ENCODE measurements at regions not wholly inside any gene's neighbourhood (a gene's known extent, or its start where the extent isn't known, plus 50 kb on each side); places are given as distances from the start of the nearest gene placed in this dataset.
"Not testable (repeated sequence)": the region's sequence is repeated elsewhere in the genome, so short reads cannot be mapped to it uniquely, and the experiment has no call there.

DNA sequence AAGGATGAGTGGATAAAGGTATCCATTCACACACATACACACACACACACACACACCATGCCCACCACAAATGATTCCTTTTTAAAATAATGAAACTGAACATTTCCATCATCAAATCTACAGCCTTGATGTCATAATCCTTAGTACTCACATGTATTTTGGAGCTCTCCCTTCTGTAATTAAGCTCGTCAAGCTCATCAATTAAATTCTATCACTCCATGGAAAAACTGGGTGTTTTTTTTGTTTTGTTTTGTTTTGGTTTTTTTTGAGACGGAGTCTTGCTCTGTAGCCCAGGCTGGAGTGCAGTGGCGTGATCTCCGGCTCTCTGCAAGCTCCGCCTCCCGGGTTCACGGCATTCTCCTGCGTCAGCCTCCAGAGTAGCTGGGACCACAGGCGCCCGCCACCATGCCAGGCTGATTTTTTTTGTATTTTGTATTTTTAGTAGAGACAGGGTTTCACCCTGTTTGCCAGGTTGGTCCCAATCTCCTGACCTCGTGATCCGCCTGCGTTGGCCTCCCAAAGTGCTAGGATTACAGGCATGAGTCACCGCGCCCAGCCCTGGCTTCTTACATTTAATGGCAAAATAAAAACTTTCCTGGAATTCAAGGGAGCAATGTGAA is 78.6 kb upstream of the RGPD4 start:
- DNase-seq (ENCODE audit: low spot score) = no peak
- Histone ChIP-seq H2BK15ac (ENCODE audit: low read length) (no peak overlapping the region), H3K27ac (replicated peaks; ENCODE audit: low read length) (no peak overlapping the region), H3K14ac (ENCODE audit: low read length) (no peak overlapping the region), H3K79me1 (ENCODE audit: low read depth, low read length) (no peaks in the 10 kb centered on the region), H3K36me3 (replicated peaks in 1 of 2; ENCODE audit: control insufficient read depth in 2 of 2, insufficient read depth in 2 of 2, low read length in 2 of 2) (no peaks in the 10 kb centered on the region), H4K8ac (ENCODE audit: low read depth, low read length) (no peak overlapping the region), H3K4me2 (ENCODE audit: insufficient read depth, low read length, poor library complexity, severe bottlenecking) (no peak overlapping the region), H3K27me3 (ENCODE audit: control insufficient read depth in 3 of 3, insufficient read depth in 3 of 3, low read depth in 1 of 3, low read length in 3 of 3) (no peaks in the 10 kb centered on the region), H3K9ac (ENCODE audit: low read depth, low read length, poor library complexity) (no peak overlapping the region), H3K4me3 (ENCODE audit: low read length in 2 of 2) (no peak overlapping the region), H2BK120ac (ENCODE audit: low read depth, low read length) (no peak overlapping the region), H2AFZ (ENCODE audit: low read length) (no peak overlapping the region), H4K91ac (ENCODE audit: low read depth, low read length, poor library complexity) (no peak overlapping the region), H2BK12ac (ENCODE audit: low read length) (no peak overlapping the region), H3K18ac (ENCODE audit: low read length) (no peak overlapping the region), H2BK5ac (ENCODE audit: low read length) (no peak overlapping the region), H2AK5ac (ENCODE audit: low read depth, low read length) (no peak overlapping the region), H3K4ac (ENCODE audit: low read length) (no peak overlapping the region), H3K4me1 (ENCODE audit: control insufficient read depth in 2 of 2, insufficient read depth in 1 of 2, low read depth in 1 of 2, low read length in 2 of 2) (no peaks in the 10 kb centered on the region), H3K23ac (ENCODE audit: low read depth, low read length, poor library complexity) (no peak overlapping the region), H3K9me3 (replicated peaks in 1 of 2; ENCODE audit: control insufficient read depth in 2 of 2, insufficient read depth in 1 of 2, low read depth in 1 of 2, low read length in 2 of 2) (no peaks in the 10 kb centered on the region)
- no CpG with 5 or more reads among the region's 15 CpGs for WGBS, 2 donors (ENCODE audit: extremely low coverage in 2 of 2, insufficient read length in 2 of 2, insufficient replicate concordance in 1 of 2)

DNA sequence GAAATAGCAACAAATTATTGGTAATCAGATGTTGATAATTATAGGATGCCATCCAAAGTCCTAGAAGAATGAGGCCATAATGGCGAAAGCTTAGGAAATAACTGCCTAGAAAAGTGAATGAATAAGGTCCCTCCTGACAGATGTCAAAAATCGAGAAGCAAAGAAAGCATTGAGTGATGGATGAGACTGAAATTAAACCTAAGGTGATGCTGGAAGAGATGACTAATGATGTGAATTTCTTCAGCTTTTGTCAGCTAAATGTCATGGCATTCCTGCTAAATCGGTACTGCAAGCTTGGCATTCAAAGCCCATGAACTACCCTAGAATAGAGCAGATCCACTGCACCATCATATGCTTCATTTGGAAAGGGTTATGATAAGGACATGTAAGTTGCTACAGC is 74.8 kb upstream of the RGPD4 start:
- H2BK5ac ChIP-seq (ENCODE audit: low read length) = no peak overlapping the region
- H3K27ac ChIP-seq (replicated peaks; ENCODE audit: low read length) = no peak overlapping the region
- no peaks in the 10 kb centered on the region for H3K27me3 ChIP-seq (ENCODE audit: control insufficient read depth in 3 of 3, insufficient read depth in 3 of 3, low read depth in 1 of 3, low read length in 3 of 3)
- no peak overlapping the region for H3K4me2 ChIP-seq (ENCODE audit: insufficient read depth, low read length, poor library complexity, severe bottlenecking)
- H2BK120ac ChIP-seq (ENCODE audit: low read depth, low read length) = no peak overlapping the region
- H3K4ac ChIP-seq (ENCODE audit: low read length) = no peak overlapping the region
- DNase-seq (ENCODE audit: low spot score) = no peak
- H4K8ac ChIP-seq (ENCODE audit: low read depth, low read length) = no peak overlapping the region
- no peaks in the 10 kb centered on the region for H3K4me1 ChIP-seq (ENCODE audit: control insufficient read depth in 2 of 2, insufficient read depth in 1 of 2, low read depth in 1 of 2, low read length in 2 of 2)
- H2BK12ac ChIP-seq (ENCODE audit: low read length) = no peak overlapping the region
- H4K91ac ChIP-seq (ENCODE audit: low read depth, low read length, poor library complexity) = no peak overlapping the region
- H2BK15ac ChIP-seq (ENCODE audit: low read length) = no peak overlapping the region
- H3K4me3 ChIP-seq (ENCODE audit: low read length in 2 of 2) = no peak overlapping the region
- H3K14ac ChIP-seq (ENCODE audit: low read length) = no peak overlapping the region
- no peaks in the 10 kb centered on the region for H3K9me3 ChIP-seq (replicated peaks in 1 of 2; ENCODE audit: control insufficient read depth in 2 of 2, insufficient read depth in 1 of 2, low read depth in 1 of 2, low read length in 2 of 2)
- no peak overlapping the region for H3K18ac ChIP-seq (ENCODE audit: low read length)
- no peak overlapping the region for H2AFZ ChIP-seq (ENCODE audit: low read length)
- WGBS, 2 donors (ENCODE audit: extremely low coverage in 2 of 2, insufficient read length in 2 of 2, insufficient replicate concordance in 1 of 2) = no CpG with 5 or more reads among the region's 3 CpGs
- H3K36me3 ChIP-seq (replicated peaks in 1 of 2; ENCODE audit: control insufficient read depth in 2 of 2, insufficient read depth in 2 of 2, low read length in 2 of 2) = no peaks in the 10 kb centered on the region
- no peak overlapping the region for H3K23ac ChIP-seq (ENCODE audit: low read depth, low read length, poor library complexity)
- no peak overlapping the region for H2AK5ac ChIP-seq (ENCODE audit: low read depth, low read length)
- H3K9ac ChIP-seq (ENCODE audit: low read depth, low read length, poor library complexity) = no peak overlapping the region
- no peaks in the 10 kb centered on the region for H3K79me1 ChIP-seq (ENCODE audit: low read depth, low read length)

DNA sequence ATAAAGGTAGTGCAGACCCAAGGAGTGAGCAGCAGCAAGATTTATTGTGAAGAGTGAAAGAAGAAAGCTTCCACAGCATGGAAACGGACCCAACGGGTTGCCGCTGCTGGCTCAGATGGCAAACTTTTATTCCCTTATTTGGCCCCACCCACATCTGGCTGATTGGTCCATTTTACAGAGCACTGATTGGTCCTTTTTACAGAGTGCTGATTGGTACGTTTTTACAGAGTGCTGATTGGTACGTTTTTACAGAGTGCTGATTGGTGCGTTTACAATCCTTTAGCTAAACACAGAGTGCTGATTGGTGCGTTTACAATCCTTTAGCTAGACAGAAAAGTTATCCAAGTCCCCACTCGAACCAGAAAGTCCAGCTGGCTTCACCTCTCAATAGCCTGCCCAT is 72.9 kb upstream of the RGPD4 start:
- H2AK5ac ChIP-seq (ENCODE audit: low read depth, low read length); H3K27ac ChIP-seq (replicated peaks; ENCODE audit: low read length); H3K36me3 ChIP-seq (replicated peaks in 1 of 2; ENCODE audit: control insufficient read depth in 2 of 2, insufficient read depth in 2 of 2, low read length in 2 of 2); H3K18ac ChIP-seq (ENCODE audit: low read length); H4K8ac ChIP-seq (ENCODE audit: low read depth, low read length); H3K4ac ChIP-seq (ENCODE audit: low read length); H3K9me3 ChIP-seq (replicated peaks in 1 of 2; ENCODE audit: control insufficient read depth in 2 of 2, insufficient read depth in 1 of 2, low read depth in 1 of 2, low read length in 2 of 2); H4K91ac ChIP-seq (ENCODE audit: low read depth, low read length, poor library complexity); H2BK120ac ChIP-seq (ENCODE audit: low read depth, low read length); H3K4me3 ChIP-seq (ENCODE audit: low read length in 2 of 2); H2BK5ac ChIP-seq (ENCODE audit: low read length); H2AFZ ChIP-seq (ENCODE audit: low read length); DNase-seq (ENCODE audit: low spot score); H2BK12ac ChIP-seq (ENCODE audit: low read length); H3K4me2 ChIP-seq (ENCODE audit: insufficient read depth, low read length, poor library complexity, severe bottlenecking); H3K14ac ChIP-seq (ENCODE audit: low read length); H3K23ac ChIP-seq (ENCODE audit: low read depth, low read length, poor library complexity); H3K79me1 ChIP-seq (ENCODE audit: low read depth, low read length); H3K27me3 ChIP-seq (ENCODE audit: control insufficient read depth in 3 of 3, insufficient read depth in 3 of 3, low read depth in 1 of 3, low read length in 3 of 3); H3K9ac ChIP-seq (ENCODE audit: low read depth, low read length, poor library complexity); H2BK15ac ChIP-seq (ENCODE audit: low read length); H3K4me1 ChIP-seq (ENCODE audit: control insufficient read depth in 2 of 2, insufficient read depth in 1 of 2, low read depth in 1 of 2, low read length in 2 of 2): not testable (repeated sequence)
- WGBS, 2 donors (ENCODE audit: extremely low coverage in 2 of 2, insufficient read length in 2 of 2, insufficient replicate concordance in 1 of 2) = no CpG with 5 or more reads among the region's 8 CpGs

DNA sequence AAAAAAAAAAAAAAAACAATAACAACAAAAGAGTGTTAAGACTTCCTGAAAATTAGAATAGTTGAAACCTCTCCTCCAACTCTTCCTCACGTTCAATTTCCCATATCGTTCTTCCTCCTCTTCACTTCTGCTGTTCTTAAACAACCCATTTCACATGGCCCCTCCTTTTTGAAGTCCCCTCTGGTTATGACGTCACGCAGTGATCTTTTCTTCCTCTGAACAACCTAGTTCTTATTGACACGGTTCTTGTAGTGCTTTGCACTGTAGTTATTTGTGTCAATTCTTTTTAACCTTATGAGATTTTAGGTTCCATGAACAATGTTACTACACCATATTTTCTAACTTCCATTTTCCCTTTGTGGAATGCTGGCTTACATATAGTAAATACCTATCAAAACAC is 69.5 kb upstream of the RGPD4 start:
- Histone ChIP-seq H2BK5ac (ENCODE audit: low read length) (no peak overlapping the region), H3K9me3 (replicated peaks in 1 of 2; ENCODE audit: control insufficient read depth in 2 of 2, insufficient read depth in 1 of 2, low read depth in 1 of 2, low read length in 2 of 2) (no peaks in the 10 kb centered on the region), H3K4me2 (ENCODE audit: insufficient read depth, low read length, poor library complexity, severe bottlenecking) (no peak overlapping the region), H3K36me3 (replicated peaks in 1 of 2; ENCODE audit: control insufficient read depth in 2 of 2, insufficient read depth in 2 of 2, low read length in 2 of 2) (no peaks in the 10 kb centered on the region), H3K4ac (ENCODE audit: low read length) (no peak overlapping the region), H2BK12ac (ENCODE audit: low read length) (no peak overlapping the region), H3K79me1 (ENCODE audit: low read depth, low read length) (no peaks in the 10 kb centered on the region), H2BK15ac (ENCODE audit: low read length) (no peak overlapping the region), H2AFZ (ENCODE audit: low read length) (no peak overlapping the region), H2AK5ac (ENCODE audit: low read depth, low read length) (no peak overlapping the region), H2BK120ac (ENCODE audit: low read depth, low read length) (no peak overlapping the region), H3K4me3 (ENCODE audit: low read length in 2 of 2) (no peak overlapping the region), H4K8ac (ENCODE audit: low read depth, low read length) (no peak overlapping the region), H3K23ac (ENCODE audit: low read depth, low read length, poor library complexity) (no peak overlapping the region), H3K27ac (replicated peaks; ENCODE audit: low read length) (no peak overlapping the region), H3K27me3 (ENCODE audit: control insufficient read depth in 3 of 3, insufficient read depth in 3 of 3, low read depth in 1 of 3, low read length in 3 of 3) (no peaks in the 10 kb centered on the region), H3K9ac (ENCODE audit: low read depth, low read length, poor library complexity) (no peak overlapping the region), H3K18ac (ENCODE audit: low read length) (no peak overlapping the region), H3K14ac (ENCODE audit: low read length) (no peak overlapping the region), H3K4me1 (ENCODE audit: control insufficient read depth in 2 of 2, insufficient read depth in 1 of 2, low read depth in 1 of 2, low read length in 2 of 2) (no peaks in the 10 kb centered on the region), H4K91ac (ENCODE audit: low read depth, low read length, poor library complexity) (no peak overlapping the region)
- no peak for DNase-seq (ENCODE audit: low spot score)
- WGBS, 2 donors (ENCODE audit: extremely low coverage in 2 of 2, insufficient read length in 2 of 2, insufficient replicate concordance in 1 of 2) = 100% methylated on average over 2 of the region's 5 CpGs; no CpG with 5 or more reads in 1 of the 2 donors
